GM12891 (cell line): ENCODE measurements at regions not wholly inside any gene's neighbourhood (a gene's known extent, or its start where the extent isn't known, plus 50 kb on each side); places are given as distances from the start of the nearest gene placed in this dataset.

Experiments used
- POLR2A ChIP-seq: IDR thresholded peaks from 2 replicates; pipeline ENCODE4 v1.6.1; 2011; ENCODE audit warnings: low read depth, low read length, control low read depth
- SPI1 ChIP-seq: IDR thresholded peaks from 2 replicates; pipeline ENCODE4 v1.6.1; 2011; ENCODE audit warnings: low read depth, low read length, control low read depth
- TAF1 ChIP-seq: IDR thresholded peaks from 2 replicates; pipeline ENCODE4 v1.6.1; 2011; ENCODE audit warnings: low read depth, low read length, control low read depth

GRCh38 chr14:34177466-34177865 lies 226.6 kb upstream of the EGLN3 start:
- no peak for TF ChIP-seq SPI1
- no peak for TF ChIP-seq POLR2A
- TF ChIP-seq TAF1, result no peak
